Trophoblast cell (in vitro differentiated cells and primary cell): ENCODE measurements at regions not wholly inside any gene's neighbourhood (a gene's known extent, or its start where the extent isn't known, plus 50 kb on each side); places are given as distances from the start of the nearest gene placed in this dataset.
"Not testable (repeated sequence)": the region's sequence is repeated elsewhere in the genome, so short reads cannot be mapped to it uniquely, and the experiment has no call there.

Experiments
- DNase-seq, 2 donors: peaks; one replicate each; pipeline ENCODE4 v3.0.0-alpha.2; 2016
- H2AFZ ChIP-seq: 2 replicates; pipeline ENCODE4 v1.6.1; 2013; ENCODE audit warnings: low read length, moderate library complexity, mild to moderate bottlenecking; ENCODE audit not compliant: insufficient read depth, poor library complexity
- H2AK5ac ChIP-seq: 2 replicates; pipeline ENCODE4 v1.6.1; 2013; ENCODE audit warnings: mild to moderate bottlenecking, low read length
- H2BK120ac ChIP-seq: 2 replicates; pipeline ENCODE4 v1.6.1; 2013; ENCODE audit warnings: low read length, mild to moderate bottlenecking, moderate library complexity; ENCODE audit not compliant: insufficient read depth, poor library complexity
- H2BK12ac ChIP-seq: 2 replicates; pipeline ENCODE4 v1.6.1; 2013; ENCODE audit warnings: mild to moderate bottlenecking, low read length, moderate library complexity
- H2BK5ac ChIP-seq: 2 replicates; pipeline ENCODE4 v1.6.1; 2013; ENCODE audit warnings: low read length, low read depth, moderate library complexity, mild to moderate bottlenecking; ENCODE audit not compliant: poor library complexity
- H3K14ac ChIP-seq: 2 replicates; pipeline ENCODE4 v1.6.1; 2013; ENCODE audit warnings: mild to moderate bottlenecking, low read length
- H3K18ac ChIP-seq: 2 replicates; pipeline ENCODE4 v1.6.1; 2013; ENCODE audit warnings: mild to moderate bottlenecking, low read length
- H3K23ac ChIP-seq: 2 replicates; pipeline ENCODE4 v1.6.1; 2013; ENCODE audit warnings: low read length
- H3K27ac ChIP-seq: 2 replicates; pipeline ENCODE4 v1.5.1; 2013; ENCODE audit warnings: low read depth, mild to moderate bottlenecking, inconsistent platforms, low read length, moderate library complexity
- H3K27me3 ChIP-seq: 2 replicates; pipeline ENCODE4 v1.6.1; 2013; ENCODE audit warnings: inconsistent platforms, mild to moderate bottlenecking, low read length, moderate library complexity; ENCODE audit not compliant: insufficient read depth
- H3K36me3 ChIP-seq, 2 experiments: 1 replicate in 1 of 2; 2 replicates in 1 of 2; pipeline ENCODE4 v1.6.1; 2013; ENCODE audit warnings: low read length in 2 of 2, mild to moderate bottlenecking in 2 of 2, moderate library complexity in 1 of 2; ENCODE audit not compliant: insufficient read depth in 2 of 2, control insufficient read depth in 1 of 2
- H3K4ac ChIP-seq: 2 replicates; pipeline ENCODE4 v1.6.1; 2013; ENCODE audit warnings: low read depth, mild to moderate bottlenecking, low read length, moderate library complexity
- H3K4me1 ChIP-seq, 2 experiments: 1 replicate in 1 of 2; 2 replicates in 1 of 2; pipeline ENCODE4 v1.6.1; 2013; ENCODE audit warnings: low read length in 2 of 2, mild to moderate bottlenecking in 2 of 2, moderate library complexity in 1 of 2; ENCODE audit not compliant: insufficient read depth in 2 of 2, control insufficient read depth in 1 of 2
- H3K4me2 ChIP-seq: 2 replicates; pipeline ENCODE4 v1.6.1; 2013; ENCODE audit warnings: inconsistent platforms, mild to moderate bottlenecking, low read length, moderate library complexity
- H3K4me3 ChIP-seq: 2 replicates; pipeline ENCODE4 v1.5.1; 2013; ENCODE audit warnings: mild to moderate bottlenecking, low read depth, low read length, inconsistent platforms
- H3K79me1 ChIP-seq: one replicate; pipeline ENCODE4 v1.6.1; 2013; ENCODE audit warnings: low read length
- H3K79me2 ChIP-seq: 2 replicates; pipeline ENCODE4 v1.6.1; 2013; ENCODE audit warnings: low read length, mild to moderate bottlenecking; ENCODE audit not compliant: control insufficient read depth, insufficient read depth, poor library complexity
- H3K9ac ChIP-seq: 2 replicates; pipeline ENCODE4 v1.6.1; 2013; ENCODE audit warnings: mild to moderate bottlenecking, low read length
- H3K9me3 ChIP-seq: 2 replicates; pipeline ENCODE4 v1.6.1; 2013; ENCODE audit warnings: low read depth, mild to moderate bottlenecking, control low read depth, inconsistent platforms, low read length; ENCODE audit not compliant: insufficient read depth
- H4K12ac ChIP-seq: 2 replicates; pipeline ENCODE4 v1.6.1; 2013; ENCODE audit warnings: low read depth, mild to moderate bottlenecking, low read length, moderate library complexity
- H4K8ac ChIP-seq: 2 replicates; pipeline ENCODE4 v1.6.1; 2013; ENCODE audit warnings: low read depth, mild to moderate bottlenecking, low read length, moderate library complexity
- H4K91ac ChIP-seq: one replicate; pipeline ENCODE4 v1.6.1; 2013; ENCODE audit warnings: low read depth, mild to moderate bottlenecking, low read length, moderate library complexity
- WGBS: extraction: QIAGEN DNeasy Blood & Tissue Kit; methylation state at CpG from one replicate; pipeline ENCODE4 v1.1.7; 2013; ENCODE audit warnings: missing lambda C conversion rate; ENCODE audit not compliant: insufficient read length, insufficient coverage; ENCODE audit errors: extremely low coverage; 5-methylcytosine and 5-hydroxymethylcytosine counted together

DNA sequence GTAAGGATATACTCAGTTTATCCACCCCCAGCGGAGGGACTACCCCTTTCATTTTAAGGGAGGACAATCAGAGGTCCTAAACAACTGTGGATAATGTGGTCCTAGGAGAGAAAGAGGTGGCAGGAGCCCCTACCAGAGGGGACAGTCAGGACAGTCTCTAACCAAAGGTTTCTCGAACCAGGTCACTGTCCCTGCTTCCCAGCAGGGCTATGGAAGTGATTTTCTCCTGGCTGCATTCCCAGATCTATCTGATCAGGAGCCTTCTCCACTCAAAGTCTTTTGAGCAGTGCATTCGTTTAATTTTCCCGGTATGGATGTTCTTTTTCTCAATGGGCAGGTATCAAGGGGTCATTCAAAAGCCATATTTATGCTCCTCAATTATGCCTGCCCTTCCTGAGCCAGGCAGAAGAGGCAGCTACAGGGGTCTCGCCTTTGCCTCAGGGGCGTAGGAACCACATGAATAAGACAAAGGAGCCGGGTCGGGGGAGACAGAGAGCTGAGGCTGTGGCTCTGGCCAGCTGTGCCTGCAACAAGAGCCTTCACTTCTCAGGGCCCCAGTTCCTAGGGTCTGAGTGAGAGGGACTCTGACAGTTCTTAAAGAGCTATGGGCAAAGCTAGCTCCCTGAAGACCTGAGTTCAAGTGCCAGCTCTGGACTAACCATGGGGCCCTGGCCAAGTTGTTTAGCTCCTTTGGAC is 62.5 kb upstream of the DMRTB1 start:
- no peaks in the 10 kb centered on the region for H3K79me1 ChIP-seq

DNA sequence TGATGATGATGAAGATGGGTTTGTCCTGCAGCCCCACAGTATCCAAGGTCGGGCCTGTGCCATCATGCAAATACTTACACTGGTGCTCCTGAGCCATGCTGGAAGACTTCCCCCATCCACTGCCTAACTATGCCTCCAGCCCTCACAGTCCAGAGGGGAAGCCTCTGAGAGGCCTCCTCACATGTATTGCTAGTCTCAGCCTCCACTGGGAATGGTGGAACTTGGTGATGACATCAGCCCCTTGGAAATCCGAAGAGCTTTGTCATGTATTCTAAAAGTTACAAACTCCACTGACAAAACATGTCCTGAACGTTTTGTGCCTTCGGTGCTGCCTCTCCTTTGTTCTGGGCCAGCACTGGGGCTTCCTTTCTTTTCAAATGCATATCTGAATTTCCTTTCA is 61.1 kb upstream of the DMRTB1 start:
- H3K36me3 ChIP-seq: no peaks in the 10 kb centered on the region
- H3K4me2 ChIP-seq: no peak overlapping the region
- whole genome bisulfite sequencing: no CpG with 5 or more reads among the region's 4 CpGs
- H3K4ac ChIP-seq: no peak overlapping the region
- H3K27me3 ChIP-seq: no peaks in the 10 kb centered on the region
- no peak overlapping the region for H2AK5ac ChIP-seq
- no peaks in the 10 kb centered on the region for H3K4me1 ChIP-seq
- H4K8ac ChIP-seq: no peak overlapping the region
- H3K18ac ChIP-seq: no peak overlapping the region
- no peak overlapping the region for H3K14ac ChIP-seq
- no peak overlapping the region for H4K12ac ChIP-seq
- no peak overlapping the region for H3K23ac ChIP-seq
- H3K9me3 ChIP-seq: no peaks in the 10 kb centered on the region
- no peak overlapping the region for H2BK5ac ChIP-seq
- H2BK120ac ChIP-seq: no peak overlapping the region
- H4K91ac ChIP-seq: no peak overlapping the region
- no peak overlapping the region for H3K4me3 ChIP-seq
- H3K79me1 ChIP-seq: no peaks in the 10 kb centered on the region
- H3K79me2 ChIP-seq: no peaks in the 10 kb centered on the region
- DNase-seq: no peak
- no peak overlapping the region for H2BK12ac ChIP-seq
- H3K9ac ChIP-seq: no peak overlapping the region
- no peak overlapping the region for H2AFZ ChIP-seq
- H3K27ac ChIP-seq: no peak overlapping the region

More for the DNA sequence above, 62.5 kb upstream of the DMRTB1 start:
- H3K27ac ChIP-seq: no peak overlapping the region
- H3K9me3 ChIP-seq: no peaks in the 10 kb centered on the region
- no peak overlapping the region for H3K18ac ChIP-seq
- H2AFZ ChIP-seq: no peak overlapping the region
- H4K8ac ChIP-seq: no peak overlapping the region
- no peaks in the 10 kb centered on the region for H3K27me3 ChIP-seq
- H3K4me1 ChIP-seq: no peaks in the 10 kb centered on the region
- WGBS: no CpG with 5 or more reads among the region's 8 CpGs
- no peak overlapping the region for H4K12ac ChIP-seq
- H2BK120ac ChIP-seq: no peak overlapping the region
- no peak for DNase-seq
- no peak overlapping the region for H2BK12ac ChIP-seq
- no peak overlapping the region for H2BK5ac ChIP-seq
- H3K9ac ChIP-seq: no peak overlapping the region
- no peaks in the 10 kb centered on the region for H3K36me3 ChIP-seq
- no peak overlapping the region for H3K14ac ChIP-seq
- H4K91ac ChIP-seq: no peak overlapping the region
- H3K23ac ChIP-seq: no peak overlapping the region
- no peak overlapping the region for H2AK5ac ChIP-seq
- no peaks in the 10 kb centered on the region for H3K79me2 ChIP-seq
- no peak overlapping the region for H3K4me3 ChIP-seq
- no peak overlapping the region for H3K4ac ChIP-seq
- no peak overlapping the region for H3K4me2 ChIP-seq

DNA sequence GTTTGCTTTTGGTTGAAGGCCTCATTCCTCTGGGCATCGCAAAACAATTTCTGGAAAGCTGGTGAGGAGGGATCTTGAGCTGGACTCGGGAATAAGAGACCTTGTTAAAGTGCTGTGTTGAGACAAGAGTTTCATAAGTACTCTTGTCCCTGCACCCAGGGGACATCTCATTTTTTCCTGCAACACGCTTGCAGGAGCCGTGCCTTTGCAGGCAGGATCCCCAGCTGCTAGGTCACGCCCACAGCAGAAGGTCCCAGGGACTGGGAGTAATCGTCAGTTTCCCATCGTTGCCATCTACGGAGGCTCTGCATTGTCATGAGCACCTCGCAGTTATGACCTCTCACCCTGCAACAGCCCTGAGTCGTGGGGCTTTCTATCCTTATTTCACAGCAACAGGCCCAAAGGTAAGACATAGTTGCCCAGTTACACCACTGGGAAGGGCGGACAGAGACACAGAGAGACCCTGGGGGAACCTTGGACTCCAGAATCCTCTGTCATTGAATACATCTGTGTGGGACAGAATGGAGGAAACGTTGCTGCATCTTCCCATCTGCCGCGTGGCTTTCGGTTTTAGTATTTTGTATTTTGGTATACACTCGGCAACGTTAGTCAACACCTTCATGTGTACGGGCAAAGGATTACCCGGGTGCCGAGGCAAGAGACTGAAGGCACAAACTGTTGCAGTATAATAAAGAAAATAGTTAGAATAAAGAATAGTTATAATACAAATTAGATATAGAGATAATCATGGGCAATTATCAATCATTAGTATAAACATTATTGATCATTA is 60.4 kb upstream of the DMRTB1 start:
- no peak overlapping the region for H4K91ac ChIP-seq
- no peak overlapping the region for H3K4me2 ChIP-seq
- no peak overlapping the region for H3K4me3 ChIP-seq
- no peak overlapping the region for H4K12ac ChIP-seq
- H3K4ac ChIP-seq: no peak overlapping the region
- no peak overlapping the region for H3K27ac ChIP-seq
- no peak overlapping the region for H4K8ac ChIP-seq
- no peaks in the 10 kb centered on the region for H3K27me3 ChIP-seq
- no peaks in the 10 kb centered on the region for H3K4me1 ChIP-seq
- H2BK12ac ChIP-seq: no peak overlapping the region
- no peak overlapping the region for H2BK120ac ChIP-seq
- H3K18ac ChIP-seq: no peak overlapping the region
- DNase-seq: no peak
- H3K23ac ChIP-seq: no peak overlapping the region
- no peaks in the 10 kb centered on the region for H3K9me3 ChIP-seq
- H2BK5ac ChIP-seq: no peak overlapping the region
- H3K79me1 ChIP-seq: no peaks in the 10 kb centered on the region
- H2AFZ ChIP-seq: no peak overlapping the region
- no peak overlapping the region for H2AK5ac ChIP-seq
- no peak overlapping the region for H3K14ac ChIP-seq
- no peaks in the 10 kb centered on the region for H3K79me2 ChIP-seq
- no peak overlapping the region for H3K9ac ChIP-seq
- no peaks in the 10 kb centered on the region for H3K36me3 ChIP-seq
- no CpG with 5 or more reads among the region's 20 CpGs for WGBS

DNA sequence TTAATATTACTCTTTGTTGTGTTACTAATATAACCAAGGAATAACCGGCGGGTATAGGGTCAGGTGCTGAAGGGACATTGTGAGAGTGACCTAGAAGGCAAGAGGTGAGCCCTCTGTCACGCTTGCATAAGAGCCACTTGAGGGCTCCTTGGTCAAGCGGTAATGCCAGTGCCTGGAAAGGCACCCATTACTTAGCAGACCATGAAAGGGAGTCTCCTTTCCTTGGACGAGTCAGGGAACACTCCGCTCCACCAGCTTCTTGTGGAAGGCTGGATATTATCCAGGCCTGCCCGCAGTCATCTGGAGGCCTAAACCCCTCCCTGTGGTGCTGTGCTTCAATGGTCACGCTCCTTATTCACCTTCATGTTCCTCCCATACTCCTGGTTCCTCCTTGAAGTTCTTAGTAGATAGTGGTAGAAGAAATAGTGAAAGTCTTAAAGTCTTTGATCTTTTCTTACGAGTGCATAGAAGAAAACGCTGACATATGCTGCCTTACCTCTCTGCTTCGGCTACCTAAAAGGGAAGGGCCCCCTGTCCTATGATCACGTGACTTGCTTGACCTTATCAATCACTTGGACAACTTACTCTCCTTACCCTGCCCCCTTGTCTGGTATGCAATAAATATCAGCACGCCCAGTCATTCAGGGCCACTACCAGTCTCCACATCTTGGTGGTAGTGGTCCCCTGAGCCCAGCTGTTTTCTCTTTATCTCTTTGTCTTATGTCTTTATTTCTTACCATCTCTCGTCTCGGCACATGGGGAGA is 59.6 kb upstream of the DMRTB1 start:
- H3K9ac ChIP-seq, H3K27ac ChIP-seq, H2BK5ac ChIP-seq: not testable (repeated sequence)

More for the DNA sequence above, 59.6 kb upstream of the DMRTB1 start:
- WGBS: no CpG with 5 or more reads among the region's 15 CpGs
- not testable (repeated sequence) for H4K8ac ChIP-seq, H2AK5ac ChIP-seq, H2BK12ac ChIP-seq, H3K36me3 ChIP-seq, H2AFZ ChIP-seq, H4K91ac ChIP-seq, H3K27me3 ChIP-seq, H3K4ac ChIP-seq, H2BK120ac ChIP-seq, H3K79me1 ChIP-seq, H3K9me3 ChIP-seq, H4K12ac ChIP-seq, H3K4me1 ChIP-seq, H3K79me2 ChIP-seq, H3K18ac ChIP-seq, H3K23ac ChIP-seq, DNase-seq, H3K14ac ChIP-seq, H3K4me2 ChIP-seq, H3K4me3 ChIP-seq
